HT-29 (cell line): ENCODE measurements at regions not wholly inside any gene's neighbourhood (a gene's known extent, or its start where the extent isn't known, plus 50 kb on each side); places are given as distances from the start of the nearest gene placed in this dataset.

Experiments used
- DNase-seq: peaks from one replicate; pipeline ENCODE4 v3.0.0-alpha.2; 2015; ENCODE audit warnings: low spot score

DNA sequence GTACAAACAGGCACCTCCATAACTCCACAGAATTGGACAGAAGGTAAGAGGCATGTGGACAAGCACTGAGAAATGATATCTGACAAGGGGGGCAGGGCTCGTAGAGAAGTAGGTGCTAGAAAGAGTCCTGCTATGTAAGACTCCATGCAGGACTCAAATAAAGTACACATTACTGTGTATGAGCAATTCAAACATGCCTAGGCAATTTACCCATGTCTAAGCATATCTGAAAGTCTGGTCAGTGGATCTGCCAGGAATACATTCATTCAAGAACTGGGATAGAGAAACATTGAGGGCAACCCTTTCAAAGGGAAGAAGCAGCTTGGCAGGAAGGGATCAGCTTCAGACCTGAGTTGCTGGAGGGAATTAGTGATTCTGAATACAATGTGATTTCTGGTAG lies 174.1 kb upstream of the MCTP2 start:
- DNase-seq, result no peak

- DNase-seq, result no peak
These were observed 175.0 kb upstream of the MCTP2 start for GRCh38 chr15:94056314-94056713.

GRCh38 chr15:94053626-94054025 lies 177.7 kb upstream of the MCTP2 start:
- DNase-seq, result no peak

- no peak for DNase-seq
These were observed 178.7 kb upstream of the MCTP2 start for GRCh38 chr15:94052711-94053110.

- DNase-seq, result no peak
These were observed 183.8 kb upstream of the MCTP2 start for GRCh38 chr15:94047566-94047965.

DNA sequence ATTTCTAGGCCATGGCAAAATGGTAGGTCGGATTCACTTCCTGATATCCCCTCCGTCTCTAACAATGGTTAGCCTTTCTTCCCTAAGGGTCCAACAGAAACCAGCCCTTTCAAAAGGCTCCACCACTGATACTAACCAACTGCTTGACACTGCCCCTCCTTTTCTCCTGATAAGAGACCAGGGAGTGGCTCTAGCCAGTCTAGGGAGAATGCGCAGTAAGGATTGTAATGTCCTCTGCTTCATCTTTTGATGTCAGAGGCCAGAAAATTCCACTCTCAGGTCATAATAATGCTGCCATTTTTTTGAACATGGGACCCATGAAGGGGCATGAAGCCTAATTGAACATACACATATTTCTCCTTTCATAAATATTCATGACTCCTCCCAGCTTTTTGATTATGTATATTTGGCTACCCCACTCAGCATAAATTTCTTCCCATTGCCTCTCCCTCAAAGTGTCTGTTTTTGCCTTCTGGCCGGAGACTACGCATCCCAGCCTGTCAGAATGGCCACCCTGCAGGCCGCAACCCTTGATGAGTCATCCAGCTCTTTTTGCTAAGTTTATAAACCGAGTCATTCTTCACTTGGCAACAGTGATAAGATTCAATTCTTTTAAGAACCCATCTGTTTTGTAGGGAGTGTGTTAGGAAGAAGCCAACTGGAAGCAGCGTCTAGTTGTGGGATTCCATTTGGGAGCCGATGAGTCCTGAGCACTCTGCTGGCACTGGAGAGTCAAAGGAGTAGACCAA lies 189.0 kb upstream of the MCTP2 start:
- no peak for DNase-seq

DNA sequence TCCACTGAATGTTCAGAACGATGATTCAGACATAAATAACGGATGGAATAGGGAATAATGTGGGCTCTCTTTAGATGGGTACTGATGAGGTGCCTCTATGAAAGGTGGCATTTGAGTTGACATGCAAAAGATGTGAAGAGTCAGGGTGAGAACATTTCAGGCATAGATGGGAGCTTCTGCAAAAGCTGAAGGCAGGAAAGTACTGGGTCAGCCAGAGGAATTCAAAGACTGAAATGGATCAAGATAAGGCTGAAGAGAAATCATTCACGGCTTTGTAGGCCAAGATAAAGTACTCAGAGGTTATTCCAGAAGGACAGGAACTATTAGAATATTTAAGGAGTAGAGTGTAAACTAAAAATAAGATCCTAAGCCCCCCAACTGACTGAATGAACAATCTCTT lies 189.6 kb upstream of the MCTP2 start:
- no peak for DNase-seq

DNA sequence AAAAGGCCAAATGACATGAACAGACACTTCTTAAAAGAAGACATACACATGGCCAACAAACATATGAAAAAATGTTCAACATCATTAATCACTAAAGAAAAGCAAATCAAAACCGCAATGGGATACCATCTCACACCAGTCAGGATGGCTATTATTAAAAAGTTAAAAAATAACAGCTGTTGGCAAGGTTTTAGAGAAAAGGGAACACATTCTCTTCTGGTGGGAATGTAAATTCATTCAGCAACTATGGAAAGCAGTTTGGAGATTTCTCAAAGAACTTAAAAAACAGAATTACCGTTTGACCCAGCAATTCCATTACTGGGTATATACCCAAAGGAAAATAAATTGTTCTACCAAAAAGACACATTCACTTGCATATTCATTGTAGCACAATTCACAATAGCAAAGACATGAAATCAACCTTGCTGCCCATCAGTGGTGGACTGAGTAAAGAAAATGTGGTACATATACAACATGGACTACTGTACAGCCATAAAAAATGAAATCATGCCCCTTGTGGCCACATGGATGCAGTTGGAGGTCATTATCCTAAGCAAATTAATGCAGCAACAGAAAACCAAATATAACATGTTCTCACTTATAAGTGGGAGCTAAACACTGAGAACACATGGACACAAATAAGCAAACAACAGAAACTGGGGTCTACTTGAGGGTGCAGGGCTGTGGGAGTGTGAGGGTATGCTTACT lies 190.7 kb upstream of the MCTP2 start:
- DNase-seq, result no peak

DNA sequence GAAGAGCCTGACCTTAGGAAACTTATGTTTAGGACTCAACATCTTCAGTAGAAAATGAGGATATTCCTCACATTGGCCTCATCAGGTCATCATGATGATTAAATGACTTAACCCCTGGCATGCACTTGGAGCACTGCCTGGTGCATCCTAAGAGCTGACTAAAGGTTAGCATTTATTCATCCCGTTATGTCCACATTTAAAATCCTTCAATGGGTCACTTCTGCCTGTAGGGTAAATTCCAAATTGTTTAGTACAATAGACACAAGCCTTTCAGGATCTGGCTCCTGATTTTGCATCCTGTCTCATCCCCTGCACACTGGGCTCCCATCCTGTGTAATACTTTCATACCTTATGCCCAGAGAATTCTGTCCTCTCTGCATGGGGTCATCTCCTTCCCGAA lies 195.2 kb upstream of the MCTP2 start:
- no peak for DNase-seq

DNA sequence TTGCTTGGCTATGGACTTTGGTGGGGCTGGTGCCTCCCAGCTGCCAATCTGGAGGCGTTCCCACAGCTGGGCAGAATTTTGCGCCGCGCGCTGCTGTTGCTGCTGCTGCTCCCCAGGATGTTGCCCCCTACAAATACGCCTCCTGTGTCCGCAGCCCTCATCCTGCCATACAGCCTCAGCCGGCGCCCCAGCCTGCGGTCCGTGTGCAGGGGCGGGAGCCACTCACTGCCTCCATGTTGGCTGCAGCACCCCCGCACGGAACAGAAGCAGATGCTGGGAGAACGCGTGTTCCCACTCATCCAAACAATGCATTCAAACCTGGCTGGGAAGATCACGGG lies 197.7 kb upstream of the MCTP2 start:
- no peak for DNase-seq

- no peak for DNase-seq
These were observed 198.2 kb upstream of the MCTP2 start for GRCh38 chr15:94033014-94033682.

- DNase-seq, result no peak
These were observed 198.8 kb upstream of the MCTP2 start for GRCh38 chr15:94032571-94032970.

DNA sequence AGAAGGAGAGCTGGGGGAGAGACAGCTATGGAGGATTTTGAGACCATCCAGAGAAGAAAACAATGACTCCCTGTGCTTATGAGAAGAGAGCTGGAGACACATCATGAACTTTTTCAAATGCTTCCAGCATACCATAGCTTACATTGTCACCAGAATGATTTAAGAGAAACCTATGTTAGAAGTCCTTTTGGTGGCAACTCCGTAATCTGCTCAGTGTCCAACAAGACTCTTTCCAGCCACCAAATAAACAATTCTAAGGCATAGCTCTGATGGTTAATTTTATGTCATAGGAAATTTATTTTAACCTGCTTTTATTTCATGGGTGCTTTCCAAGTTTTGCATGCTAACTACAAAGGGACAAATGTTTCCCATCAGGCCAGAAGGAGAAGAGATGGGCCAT lies 200.3 kb upstream of the MCTP2 start:
- no peak for DNase-seq

DNA sequence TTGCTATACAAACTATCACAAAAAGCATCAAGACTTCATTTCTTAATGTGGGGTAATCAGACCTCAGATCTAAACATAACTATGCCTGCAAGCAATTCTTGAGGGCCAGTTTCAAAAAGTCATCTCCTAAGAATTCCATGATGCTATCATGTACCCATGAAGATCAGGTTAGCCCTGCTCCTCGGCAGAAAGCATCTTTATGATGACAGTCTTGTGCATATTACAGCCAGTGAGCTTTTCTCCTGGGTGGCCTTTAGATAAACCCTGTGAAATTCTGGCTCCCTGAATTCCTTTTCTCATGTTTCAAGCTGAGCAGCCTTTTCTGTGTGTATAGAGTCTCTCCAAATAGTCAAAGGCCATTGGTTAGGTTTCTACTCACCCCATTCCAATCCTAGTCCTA lies 201.9 kb upstream of the MCTP2 start:
- DNase-seq, result no peak

GRCh38 chr15:94028809-94029208 lies 202.6 kb upstream of the MCTP2 start:
- no peak for DNase-seq

- no peak for DNase-seq
These were observed 203.2 kb upstream of the MCTP2 start for GRCh38 chr15:94028121-94028520.

- DNase-seq, result no peak
These were observed 203.8 kb upstream of the MCTP2 start for GRCh38 chr15:94027581-94027980.

GRCh38 chr15:94026458-94027304 lies 204.7 kb upstream of the MCTP2 start:
- DNase-seq, result no peak

GRCh38 chr15:94023531-94023930 lies 207.8 kb upstream of the MCTP2 start:
- DNase-seq, result no peak

- DNase-seq, result no peak
These were observed 209.6 kb upstream of the MCTP2 start for GRCh38 chr15:94021621-94022320.

- no peak for DNase-seq
These were observed 212.3 kb upstream of the MCTP2 start for GRCh38 chr15:94019062-94019461.
